Caco-2 (cell line): ENCODE measurements at regions not wholly inside any gene's neighbourhood (a gene's known extent, or its start where the extent isn't known, plus 50 kb on each side); places are given as distances from the start of the nearest gene placed in this dataset.

Source experiments
- BruUV-seq: library from RNA; stranded (reverse); fragments of 400-500 nt; replicated peaks from 2 replicates; lab custom pipeline; 2021; lab: Mats Ljungman, UMichigan
- CTCF ChIA-PET: fragments of 300-600 bp; sonication (Branson Sonifier 250); formaldehyde crosslinking; loops from one replicate; lab custom pipeline; 2022; ENCODE audit warnings: antibody characterized with exemption; lab: Charles Lee
- POLR2A ChIA-PET: fragments of 300-600 bp; sonication (Branson Sonifier 250); formaldehyde crosslinking; loops from one replicate; lab custom pipeline; 2022; ENCODE audit warnings: antibody characterized with exemption; lab: Charles Lee
- DNase-seq, 2 experiments: peaks; one replicate each; pipeline versions ENCODE4 v3.0.0 to v3.0.0-alpha.2; 2020 to 2022
- H3K27me3 ChIP-seq: replicated peaks from 2 replicates; pipeline ENCODE4 v1.6.0; 2011; ENCODE audit warnings: low read length; ENCODE audit not compliant: control insufficient read depth, insufficient read depth
- H3K36me3 ChIP-seq: 2 replicates; pipeline ENCODE4 v1.5.1; 2011; ENCODE audit warnings: low read length; ENCODE audit not compliant: control insufficient read depth, insufficient read depth
- H3K4me1 ChIP-seq: fragments of 250-450 bp; sonication (Bioruptor Pico); 2 replicates; pipeline ENCODE4 v1.5.1; 2020; ENCODE audit warnings: mild to moderate bottlenecking
- H3K4me3 ChIP-seq: 2 replicates; pipeline ENCODE4 v1.5.1; 2011; ENCODE audit warnings: low read depth, mild to moderate bottlenecking, control low read depth, low read length
- H3K9me3 ChIP-seq: fragments of 250-450 bp; sonication (Bioruptor Pico); 2 replicates; pipeline ENCODE4 v1.5.1; 2020; ENCODE audit warnings: mild to moderate bottlenecking, moderate library complexity
- H3K27ac Mint-ChIP-seq: one replicate; pipeline ENCODE4 v1.8.0; 2022; ENCODE audit warnings: mixed read lengths; ENCODE audit not compliant: unreplicated experiment
- H3K27me3 Mint-ChIP-seq: one replicate; pipeline ENCODE4 v1.8.0; 2022; ENCODE audit warnings: mixed read lengths; ENCODE audit not compliant: insufficient read depth, unreplicated experiment
- H3K36me3 Mint-ChIP-seq: one replicate; pipeline ENCODE4 v1.8.0; 2022; ENCODE audit warnings: mild to moderate bottlenecking, mixed read lengths; ENCODE audit not compliant: insufficient read depth, unreplicated experiment
- H3K4me1 Mint-ChIP-seq: one replicate; pipeline ENCODE4 v1.8.0; 2022; ENCODE audit warnings: low read depth, mixed read lengths; ENCODE audit not compliant: unreplicated experiment
- H3K4me3 Mint-ChIP-seq: one replicate; pipeline ENCODE4 v1.8.0; 2022; ENCODE audit warnings: mild to moderate bottlenecking, moderate library complexity, mixed read lengths; ENCODE audit not compliant: unreplicated experiment
- H3K9me3 Mint-ChIP-seq: one replicate; pipeline ENCODE4 v1.8.0; 2022; ENCODE audit warnings: mixed read lengths; ENCODE audit not compliant: unreplicated experiment
- intact Hi-C: fragments of 100-400 bp; cut with micrococcal nuclease; formaldehyde crosslinking; loops from one replicate; pipeline ENCODE4 v1.10.0; 2022; ENCODE audit not compliant: unreplicated experiment
- TF ChIP-seq, protein P1 (sequence below), 2 experiments: fragments of 200-600 bp in 1 of 2; IDR thresholded peaks; 1 replicate in 1 of 2; 2 replicates in 1 of 2; pipeline versions ENCODE4 v1.5.1 to v1.8.0; 2011 to 2022; ENCODE audit warnings: antibody characterized with exemption in 1 of 2, control low read depth in 1 of 2, inconsistent platforms in 1 of 2, low read depth in 1 of 2, low read length in 1 of 2, mild to moderate bottlenecking in 1 of 2, moderate library complexity in 1 of 2; ENCODE audit not compliant: insufficient read depth in 1 of 2, severe bottlenecking in 1 of 2, unreplicated experiment in 1 of 2

DNA sequence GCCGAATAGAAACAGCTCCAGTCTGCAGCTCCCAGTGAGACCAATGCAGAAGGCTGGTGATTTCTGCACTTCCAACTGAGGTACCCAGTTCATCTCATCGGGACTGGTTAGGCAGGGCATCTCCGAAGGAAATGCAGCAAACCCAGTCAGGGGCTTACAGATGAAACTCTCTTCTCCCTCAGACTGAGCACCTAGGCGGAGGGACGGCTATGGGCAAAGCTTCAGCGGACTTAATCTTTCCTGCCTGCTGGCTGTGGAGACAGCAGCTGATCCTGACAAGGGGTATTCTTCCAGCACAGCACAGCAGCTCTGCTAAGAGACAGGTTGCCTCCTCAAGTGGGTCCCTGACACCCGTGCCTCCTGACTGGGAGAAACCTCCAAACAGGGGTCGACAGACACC is 330.9 kb downstream of the DNAH5 start:
- no peaks in the 10 kb centered on the region for H3K36me3 ChIP-seq
- Mint-ChIP-seq H3K36me3 (no peaks in the 10 kb centered on the region), H3K4me3 (no peak overlapping the region), H3K9me3 (peaks cover 26% of the 10 kb centered on the region), H3K4me1 (no peaks in the 10 kb centered on the region), H3K27me3 (no peaks in the 10 kb centered on the region), H3K27ac (no peak overlapping the region)
- DNase-seq, result no peak
- no peaks in the 10 kb centered on the region for H3K27me3 ChIP-seq
- TF ChIP-seq, protein P1, sequence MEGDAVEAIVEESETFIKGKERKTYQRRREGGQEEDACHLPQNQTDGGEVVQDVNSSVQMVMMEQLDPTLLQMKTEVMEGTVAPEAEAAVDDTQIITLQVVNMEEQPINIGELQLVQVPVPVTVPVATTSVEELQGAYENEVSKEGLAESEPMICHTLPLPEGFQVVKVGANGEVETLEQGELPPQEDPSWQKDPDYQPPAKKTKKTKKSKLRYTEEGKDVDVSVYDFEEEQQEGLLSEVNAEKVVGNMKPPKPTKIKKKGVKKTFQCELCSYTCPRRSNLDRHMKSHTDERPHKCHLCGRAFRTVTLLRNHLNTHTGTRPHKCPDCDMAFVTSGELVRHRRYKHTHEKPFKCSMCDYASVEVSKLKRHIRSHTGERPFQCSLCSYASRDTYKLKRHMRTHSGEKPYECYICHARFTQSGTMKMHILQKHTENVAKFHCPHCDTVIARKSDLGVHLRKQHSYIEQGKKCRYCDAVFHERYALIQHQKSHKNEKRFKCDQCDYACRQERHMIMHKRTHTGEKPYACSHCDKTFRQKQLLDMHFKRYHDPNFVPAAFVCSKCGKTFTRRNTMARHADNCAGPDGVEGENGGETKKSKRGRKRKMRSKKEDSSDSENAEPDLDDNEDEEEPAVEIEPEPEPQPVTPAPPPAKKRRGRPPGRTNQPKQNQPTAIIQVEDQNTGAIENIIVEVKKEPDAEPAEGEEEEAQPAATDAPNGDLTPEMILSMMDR (IDR thresholded peaks at IDR 0.05; ENCODE audit: insufficient read depth in 1 of 2, low read depth in 1 of 2, low read length in 1 of 2, severe bottlenecking in 1 of 2, unreplicated experiment in 1 of 2), result no peak
- POLR2A ChIA-PET, result no interaction called here
- CTCF ChIA-PET, result interaction anchor here (0.6 kb wide), 1 partner anchor 81 kb away, joined by 3 read pairs; no protein-coding TSS in a partner anchor
- H3K4me3 ChIP-seq, result no peak overlapping the region
- H3K4me1 ChIP-seq, result no peaks in the 10 kb centered on the region
- no TSS peak for BruUV-seq
- peaks cover 13% of the 10 kb centered on the region; the same call in 1 of the 2 replicates for H3K9me3 ChIP-seq
- intact Hi-C loops, result no loop called here

DNA sequence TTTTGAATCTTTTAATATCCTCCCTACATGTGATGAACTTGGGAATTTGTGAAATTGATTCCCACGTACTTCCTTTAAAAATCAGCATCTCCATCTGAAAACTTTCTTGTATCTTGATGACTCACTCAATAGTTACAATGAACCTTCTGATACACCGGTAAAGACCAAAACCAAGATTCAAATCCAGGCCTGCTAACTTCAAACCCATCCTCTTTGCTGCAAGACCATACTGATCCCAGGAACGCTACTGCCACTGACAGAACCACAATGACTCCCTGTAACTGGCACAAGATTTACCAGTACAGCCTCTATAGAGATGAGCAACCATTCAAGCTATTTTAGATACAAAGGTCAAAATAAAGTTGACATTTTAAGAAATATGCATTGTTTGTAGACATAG is 332.9 kb downstream of the DNAH5 start:
- ChIA-PET POLR2A (no interaction called here), CTCF (no interaction called here)
- Histone ChIP-seq H3K9me3 (peaks cover 5% of the 10 kb centered on the region; the same call in 1 of the 2 replicates), H3K4me3 (no peak overlapping the region), H3K4me1 (no peaks in the 10 kb centered on the region), H3K27me3 (no peaks in the 10 kb centered on the region), H3K36me3 (no peaks in the 10 kb centered on the region)
- no peaks in the 10 kb centered on the region for H3K4me1 Mint-ChIP-seq
- peaks cover 26% of the 10 kb centered on the region for H3K9me3 Mint-ChIP-seq
- BruUV-seq, result no TSS peak
- no peaks in the 10 kb centered on the region for H3K27me3 Mint-ChIP-seq
- DNase-seq, result no peak
- TF ChIP-seq, protein P1 (IDR thresholded peaks at IDR 0.05; ENCODE audit: insufficient read depth in 1 of 2, low read depth in 1 of 2, low read length in 1 of 2, severe bottlenecking in 1 of 2, unreplicated experiment in 1 of 2), result no peak
- no peaks in the 10 kb centered on the region for H3K36me3 Mint-ChIP-seq
- H3K27ac Mint-ChIP-seq, result no peak overlapping the region
- intact Hi-C loops, result no loop called here
- H3K4me3 Mint-ChIP-seq, result no peak overlapping the region

DNA sequence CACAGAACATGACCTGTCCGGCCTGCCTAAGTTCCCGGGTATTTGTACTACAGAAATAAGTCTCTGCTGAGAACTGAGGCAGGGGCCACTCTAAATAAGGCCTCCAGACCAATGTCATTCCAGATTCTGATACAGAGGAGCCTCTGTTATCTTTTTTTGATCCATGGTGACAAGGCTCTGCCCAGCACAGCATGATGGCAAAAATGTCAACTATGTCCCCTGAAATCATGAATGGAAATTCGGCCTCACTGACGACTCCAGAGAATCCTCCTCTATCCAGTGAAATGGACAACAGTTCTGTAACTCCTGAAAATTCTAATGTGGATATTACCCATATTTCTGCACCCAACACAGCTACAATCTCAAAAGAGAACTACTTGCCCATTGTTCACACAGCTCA is 335.0 kb downstream of the DNAH5 start:
- intact Hi-C loops, result no loop called here
- CTCF ChIA-PET, result no interaction called here
- no peak overlapping the region for H3K27ac Mint-ChIP-seq
- no peaks in the 10 kb centered on the region for H3K9me3 ChIP-seq
- no peaks in the 10 kb centered on the region for H3K27me3 ChIP-seq
- H3K4me1 ChIP-seq, result peaks cover 10% of the 10 kb centered on the region; the same call in 1 of the 2 replicates
- H3K4me3 ChIP-seq, result no peak overlapping the region
- no peak overlapping the region for H3K4me3 Mint-ChIP-seq
- POLR2A ChIA-PET, result no interaction called here
- TF ChIP-seq, protein P1 (IDR thresholded peaks at IDR 0.05; ENCODE audit: insufficient read depth in 1 of 2, low read depth in 1 of 2, low read length in 1 of 2, severe bottlenecking in 1 of 2, unreplicated experiment in 1 of 2), result no peak
- peaks cover 5% of the 10 kb centered on the region for H3K9me3 Mint-ChIP-seq
- DNase-seq, result no peak
- H3K4me1 Mint-ChIP-seq, result no peaks in the 10 kb centered on the region
- H3K27me3 Mint-ChIP-seq, result no peaks in the 10 kb centered on the region
- BruUV-seq, result no TSS peak
- H3K36me3 Mint-ChIP-seq, result no peaks in the 10 kb centered on the region
- H3K36me3 ChIP-seq, result no peaks in the 10 kb centered on the region
